Embryonic facial prominence (tissue), 1 donor: ENCODE measurements at regions not wholly inside any gene's neighbourhood (a gene's known extent, or its start where the extent isn't known, plus 50 kb on each side); places are given as distances from the start of the nearest gene placed in this dataset.

Experiments
- DNase-seq: peaks from one replicate; pipeline ENCODE4 v3.0.0-alpha.2; 2016; ENCODE audit errors: extremely low spot score

DNA sequence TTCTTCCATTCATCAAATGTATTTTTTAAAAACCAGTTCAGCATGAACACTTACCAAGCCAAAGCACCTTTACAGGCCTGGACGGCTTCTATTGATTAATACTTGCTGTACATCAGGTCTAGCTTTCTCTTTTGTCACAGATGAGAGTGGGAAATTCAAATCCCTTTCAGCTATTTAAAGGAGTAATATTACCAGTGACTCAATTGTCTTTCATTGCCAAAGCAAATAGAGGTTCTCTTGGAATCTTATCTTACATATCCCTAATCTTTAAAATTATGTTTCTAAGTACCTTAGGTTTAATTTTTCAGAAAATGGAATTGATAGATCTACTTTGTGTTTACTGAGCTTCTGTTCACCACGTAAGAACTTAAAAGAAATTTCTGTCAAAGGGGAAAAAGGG lies 922.9 kb downstream of the NSUN3 start:
- no peak for DNase-seq

DNA sequence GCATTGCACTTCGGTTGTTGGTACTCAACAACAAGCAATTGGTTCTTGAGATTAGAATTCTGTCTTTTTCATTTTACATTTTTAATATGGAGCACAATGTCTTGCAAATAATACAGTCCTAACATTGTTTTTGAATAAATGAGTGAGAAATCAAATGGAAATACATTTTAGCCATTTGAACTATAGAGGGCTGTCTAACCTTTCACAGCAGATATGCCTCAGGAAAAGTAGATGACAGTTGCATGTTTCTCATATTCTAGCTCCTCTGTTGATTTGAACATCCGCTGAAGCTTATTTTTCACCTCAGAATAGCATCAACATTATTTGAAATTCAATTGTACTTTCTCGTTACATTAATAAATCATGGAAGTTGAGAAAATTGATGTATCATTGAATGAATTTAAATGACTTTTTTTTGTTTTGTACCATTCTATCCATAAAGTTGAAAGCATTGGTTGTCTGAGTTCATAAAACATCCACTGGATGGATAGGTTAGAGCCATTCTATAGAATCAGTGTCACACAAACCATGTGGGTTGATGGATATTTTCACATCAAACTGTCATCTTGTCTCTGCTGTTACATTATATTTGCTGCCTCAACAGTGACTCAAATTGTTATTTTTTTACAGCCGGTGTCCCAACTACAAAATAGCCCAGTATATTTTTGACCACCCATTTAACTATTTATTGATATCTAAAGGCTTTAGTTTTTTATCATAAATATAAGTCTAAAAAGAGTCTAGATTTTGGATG lies 928.3 kb downstream of the NSUN3 start:
- no peak for DNase-seq

DNA sequence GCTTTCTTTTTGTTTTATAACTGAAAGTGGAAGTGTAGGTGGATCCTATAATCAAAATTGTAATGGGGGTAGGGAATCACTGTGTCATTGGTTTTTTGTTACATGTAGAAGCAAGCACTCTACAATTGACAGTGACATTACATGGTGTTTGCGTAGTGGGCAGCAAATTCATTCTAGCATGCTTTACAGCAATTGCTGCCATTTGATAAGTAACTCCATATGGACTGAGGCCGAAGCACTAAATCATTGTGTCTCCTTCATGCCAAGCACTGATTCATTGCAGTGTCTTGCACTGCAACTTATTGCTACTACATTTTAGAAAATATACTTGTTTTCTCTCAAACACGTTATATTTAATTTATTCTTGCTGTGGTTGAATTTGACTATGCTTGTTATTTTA lies 933.9 kb downstream of the NSUN3 start:
- DNase-seq, result peak; percentile 7

DNA sequence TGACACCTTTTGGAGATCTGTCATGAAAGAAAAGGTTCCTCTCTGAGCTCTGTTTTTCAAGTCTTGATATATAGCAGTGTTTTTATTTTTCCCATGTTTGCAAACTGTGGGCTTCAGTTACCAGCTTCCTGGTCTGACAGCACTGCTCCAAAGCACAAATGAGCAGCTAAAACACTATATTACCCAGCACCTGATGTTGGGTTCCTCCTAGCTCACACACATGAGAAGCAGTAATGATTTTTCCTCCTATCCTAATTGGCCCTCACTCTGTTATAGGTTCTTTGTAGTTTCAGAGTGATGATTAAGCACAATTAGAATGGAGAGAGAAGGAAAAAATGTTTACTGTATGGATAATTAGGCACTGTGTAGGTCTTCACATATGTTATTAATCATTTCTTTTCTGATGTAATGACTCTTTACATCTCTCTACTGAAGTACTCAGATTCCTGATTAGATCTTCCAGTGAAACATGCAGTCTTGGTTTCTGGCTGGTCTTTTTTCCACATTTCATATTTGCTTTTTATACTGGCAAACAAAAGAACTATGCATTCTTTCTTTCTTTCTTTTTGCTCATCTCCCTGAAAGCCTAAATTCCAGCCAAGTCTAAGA lies 939.7 kb downstream of the NSUN3 start:
- DNase-seq, result no peak

DNA sequence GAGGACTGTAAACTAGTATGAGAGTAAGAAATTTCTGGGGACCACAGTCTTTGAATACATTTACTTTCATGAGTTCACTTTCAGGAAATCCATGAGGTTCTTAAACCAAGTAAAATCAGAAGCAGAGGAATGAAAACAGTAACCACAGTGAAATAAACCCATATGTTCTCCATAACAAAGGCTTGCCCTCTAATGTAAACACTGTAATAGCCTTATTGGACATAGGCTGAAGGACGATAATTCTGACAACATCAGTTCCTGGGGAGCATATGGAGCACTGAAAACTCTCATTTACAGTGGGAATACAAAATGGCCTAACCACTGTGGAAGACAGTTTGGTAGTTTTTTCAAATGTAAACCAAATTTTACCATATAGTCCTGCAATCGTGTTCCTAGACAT lies 965.8 kb downstream of the NSUN3 start:
- DNase-seq, result no peak

DNA sequence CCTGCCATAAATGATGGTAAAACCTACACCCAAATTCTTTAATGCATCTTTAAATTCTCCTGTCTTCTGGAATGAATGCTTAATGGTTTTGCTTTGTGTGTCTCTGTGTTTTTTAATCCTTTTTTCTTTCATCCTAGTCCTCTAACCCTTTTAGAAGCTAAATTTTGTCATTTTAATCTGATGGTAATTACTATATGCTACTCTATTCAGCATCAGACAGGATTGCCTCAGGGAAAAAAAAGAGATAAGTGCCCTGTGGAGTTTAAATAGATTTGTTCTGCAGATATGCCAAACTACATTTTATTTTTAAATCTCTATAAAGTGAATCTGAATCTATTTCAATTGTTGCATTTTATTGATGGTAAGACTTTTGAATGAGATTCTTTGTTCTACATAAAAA lies 966.8 kb downstream of the NSUN3 start:
- DNase-seq, result no peak

DNA sequence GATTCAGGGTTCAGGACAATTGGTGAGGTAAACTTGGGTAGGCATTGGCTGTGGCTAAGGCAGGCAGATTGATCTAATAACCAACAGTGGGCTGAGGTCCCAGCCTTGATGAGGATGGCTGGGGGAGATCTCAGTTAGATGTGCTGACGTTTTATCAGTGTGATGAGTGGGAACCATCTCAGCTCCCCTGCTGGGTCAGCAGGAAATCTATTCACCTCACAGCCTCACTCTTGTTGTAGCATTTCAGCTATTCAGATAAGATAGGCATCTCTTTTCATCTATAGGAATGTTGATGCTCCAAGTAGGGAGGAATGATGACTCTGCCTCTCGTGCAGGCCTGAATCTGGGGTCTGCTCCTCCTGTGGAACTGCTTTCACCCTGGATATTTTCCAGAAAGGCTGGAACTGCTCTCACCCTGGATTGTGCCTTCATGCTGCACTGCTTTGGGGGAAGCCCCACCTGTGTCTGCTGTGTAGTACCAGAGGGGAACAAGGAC lies 973.7 kb downstream of the NSUN3 start:
- no peak for DNase-seq

DNA sequence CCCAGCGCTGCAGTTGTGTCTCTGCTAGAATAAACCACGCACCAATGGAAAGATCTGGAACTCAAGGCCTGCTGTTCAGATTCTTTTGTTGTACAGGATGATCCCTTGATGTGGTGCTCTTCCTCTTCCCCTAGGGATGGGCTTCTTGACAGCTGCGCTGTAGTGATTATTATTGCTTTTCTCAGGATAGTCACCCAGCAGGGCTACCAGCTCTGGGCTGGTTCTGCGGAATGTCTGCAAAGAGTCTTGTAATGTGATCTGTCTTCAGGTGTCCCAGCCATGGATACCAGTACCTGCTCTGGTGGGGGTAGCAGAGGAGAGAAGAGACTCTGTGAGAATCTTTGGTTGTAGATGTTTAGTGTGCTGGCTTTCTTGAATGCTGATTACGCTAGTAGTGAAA lies 974.2 kb downstream of the NSUN3 start:
- no peak for DNase-seq

DNA sequence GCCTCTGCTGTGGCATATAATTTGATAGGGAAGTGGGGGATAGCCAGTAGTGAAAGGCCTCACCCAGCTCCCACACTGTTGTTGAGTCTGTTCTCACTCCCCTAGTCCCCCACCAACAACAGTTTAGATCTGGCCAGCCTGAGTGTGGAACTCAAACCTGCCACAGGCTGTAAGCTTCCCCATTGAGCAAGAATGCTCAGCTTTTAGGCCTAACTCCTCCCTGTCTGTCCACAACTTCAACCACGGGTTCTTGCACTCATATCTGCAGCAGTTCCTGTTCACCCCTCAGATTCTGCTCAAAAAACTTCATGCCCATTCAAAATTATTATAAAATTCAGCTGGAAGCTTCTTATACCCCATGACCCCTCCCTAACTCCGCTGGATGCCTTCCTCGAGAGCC lies 975.1 kb downstream of the NSUN3 start:
- no peak for DNase-seq

DNA sequence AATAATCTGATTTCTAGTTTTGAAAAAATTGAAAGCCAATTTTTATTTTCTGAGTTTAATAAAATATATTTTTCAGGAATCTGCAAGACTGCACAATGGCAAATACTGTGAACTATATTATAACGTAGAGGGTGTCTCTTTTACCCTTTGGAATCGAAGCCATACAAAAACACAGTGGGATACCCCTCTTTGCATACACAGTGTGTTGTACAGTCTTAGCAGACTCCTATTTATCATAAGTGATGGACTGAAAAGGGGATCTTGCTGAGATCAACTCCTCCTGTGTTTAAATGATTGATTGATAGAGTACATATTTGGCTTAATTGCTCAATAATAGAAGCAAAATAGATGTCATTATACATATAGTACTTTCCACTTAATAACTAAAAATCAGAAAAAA lies 981.2 kb downstream of the NSUN3 start:
- DNase-seq, result no peak

DNA sequence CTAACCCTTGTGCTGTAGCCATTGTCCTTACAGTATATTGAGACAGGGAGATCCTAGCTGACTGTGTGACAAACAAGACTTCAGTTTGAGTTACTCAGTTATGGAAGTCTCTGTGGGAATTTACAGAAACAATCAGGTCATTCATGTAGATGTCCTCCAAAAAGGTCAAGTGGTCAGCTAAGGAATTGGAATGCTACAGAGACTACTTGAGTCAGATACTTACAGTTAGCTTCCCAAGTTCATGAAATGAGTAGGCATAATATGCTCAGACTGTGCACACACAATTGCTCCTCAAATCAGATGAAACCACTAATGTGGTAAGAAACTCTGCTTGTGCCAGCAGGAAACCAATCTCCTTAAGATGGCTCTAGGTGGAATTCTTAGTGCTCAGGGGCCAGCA lies 985.7 kb downstream of the NSUN3 start:
- DNase-seq, result no peak

DNA sequence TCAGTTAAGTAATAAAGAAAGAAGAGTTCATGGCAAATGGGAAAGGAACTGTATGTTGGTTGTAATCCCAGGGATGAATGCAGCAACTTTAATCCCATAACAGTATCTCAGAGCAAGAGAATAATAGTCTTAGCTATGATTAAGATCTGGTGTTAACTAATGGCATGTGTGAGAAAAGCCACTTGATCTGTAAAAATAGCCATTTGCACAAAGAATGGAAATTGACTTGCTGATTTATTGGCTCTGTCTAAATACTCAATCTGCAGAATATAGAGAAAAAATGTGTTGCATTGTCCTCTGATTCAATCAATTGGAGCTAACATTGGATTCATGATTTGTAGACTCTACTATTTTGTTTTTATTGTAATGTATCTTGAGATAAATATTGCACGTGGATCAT lies 987.0 kb downstream of the NSUN3 start:
- no peak for DNase-seq

DNA sequence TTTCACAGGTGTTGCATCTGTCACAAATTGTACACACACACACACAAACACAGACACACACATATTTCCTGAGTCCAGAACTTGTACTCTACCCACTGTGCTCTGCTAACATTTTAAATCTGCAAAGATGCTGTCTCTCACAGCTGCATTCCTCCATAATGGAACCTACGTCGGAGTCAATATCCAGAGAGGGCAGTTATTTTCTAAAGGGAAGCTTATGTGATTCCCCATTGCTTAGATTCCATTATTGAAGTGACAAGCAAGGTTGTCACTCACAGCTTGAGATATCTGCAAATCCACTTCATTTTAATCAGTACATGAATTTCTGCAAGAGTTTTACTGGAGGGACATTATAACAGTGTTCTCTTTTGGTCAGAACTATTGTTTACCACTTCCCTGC lies 992.4 kb downstream of the NSUN3 start:
- no peak for DNase-seq

DNA sequence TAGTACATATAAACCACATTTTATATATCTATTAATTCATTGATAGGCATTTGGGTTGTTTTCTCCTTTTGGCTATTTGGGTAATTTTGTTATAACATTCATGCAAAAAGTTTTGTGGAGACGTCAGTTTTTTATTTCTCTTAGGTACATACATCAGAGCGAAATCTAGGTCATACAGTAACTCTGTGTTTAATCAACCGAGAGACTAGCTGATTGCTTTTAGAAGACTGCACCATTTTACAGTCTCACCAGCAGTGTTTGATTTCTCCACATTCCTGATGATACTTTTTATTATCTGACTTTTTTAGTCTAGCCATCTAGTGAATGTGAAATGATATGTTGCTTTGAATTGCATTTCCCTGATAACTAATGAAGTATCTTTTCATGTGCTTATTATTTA lies 1019.3 kb downstream of the NSUN3 start:
- no peak for DNase-seq

DNA sequence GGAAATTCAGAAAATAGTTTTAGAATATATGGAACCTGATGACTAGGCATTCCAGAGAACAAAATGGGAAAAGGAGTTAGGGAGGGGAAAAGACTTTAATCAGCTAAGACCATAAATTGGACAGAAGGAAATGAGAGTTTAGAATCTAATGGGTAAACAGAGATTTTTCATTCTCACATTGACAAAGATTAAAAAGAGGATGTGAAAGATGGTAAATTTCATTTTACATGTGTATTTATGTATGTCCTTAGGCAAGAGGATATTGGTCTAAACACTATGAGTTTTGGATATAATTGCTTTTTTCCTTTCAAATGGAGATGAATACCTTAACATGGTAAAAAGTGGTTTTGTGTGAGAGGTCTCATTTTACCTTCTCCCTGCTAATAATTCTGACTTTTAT lies 1021.9 kb downstream of the NSUN3 start:
- DNase-seq, result no peak

DNA sequence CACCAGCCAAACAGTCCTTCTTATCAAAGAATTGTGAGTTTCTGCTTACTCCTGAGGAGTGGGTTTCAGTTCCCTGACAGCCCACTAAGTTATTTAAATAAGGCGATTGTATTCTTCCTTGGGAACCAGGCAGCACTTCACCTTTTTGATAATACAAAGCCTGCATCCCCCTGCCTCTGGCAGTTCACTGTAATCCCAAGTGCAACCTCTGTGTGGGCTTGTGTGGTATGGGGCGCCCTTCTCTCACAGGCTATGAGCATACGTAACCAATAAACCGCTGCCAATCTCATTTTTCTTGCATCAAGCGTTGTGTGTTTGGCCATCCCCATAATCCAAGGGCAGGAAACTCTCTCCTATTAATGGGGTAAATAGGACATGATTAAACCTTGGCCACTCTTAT lies 1025.6 kb downstream of the NSUN3 start:
- DNase-seq, result no peak

DNA sequence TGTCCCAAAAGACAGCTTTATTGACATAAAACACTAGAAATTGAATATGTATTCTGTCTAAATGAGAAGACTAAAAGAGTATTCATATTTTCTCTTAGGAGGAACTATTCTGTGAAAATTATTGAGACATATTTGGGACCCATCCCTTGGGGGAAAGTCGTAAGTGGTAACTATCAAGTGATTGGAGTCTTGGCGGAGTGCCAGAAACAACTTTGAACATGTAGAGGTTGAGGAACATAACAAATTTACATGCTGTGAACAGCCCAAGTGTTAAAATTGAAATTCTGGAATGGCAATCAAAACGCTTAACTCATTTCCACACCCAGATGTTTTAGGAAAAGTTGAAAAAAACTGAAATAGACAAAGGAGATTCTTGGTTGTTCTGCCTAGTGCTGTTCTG lies 1034.6 kb downstream of the NSUN3 start:
- no peak for DNase-seq

DNA sequence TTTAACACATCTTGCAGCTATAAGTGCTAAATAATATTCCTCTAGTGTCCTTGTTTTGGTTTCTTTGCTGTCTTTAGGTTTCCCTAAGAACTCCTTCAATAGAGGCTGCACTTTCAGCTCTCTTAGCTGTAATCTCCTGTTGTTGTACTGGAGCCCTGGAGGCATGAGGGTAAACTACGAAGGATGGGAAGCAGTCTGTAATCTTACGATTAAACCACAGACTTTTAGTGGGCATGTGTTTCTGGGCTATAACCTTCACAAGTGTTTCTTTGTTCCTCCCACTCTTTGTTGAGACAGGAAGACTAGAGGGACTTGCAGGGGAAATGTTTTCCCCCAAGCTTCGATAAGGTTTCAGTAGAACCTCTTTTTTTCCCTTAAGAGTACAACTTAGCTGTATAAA lies 1058.1 kb downstream of the NSUN3 start:
- DNase-seq, result no peak

DNA sequence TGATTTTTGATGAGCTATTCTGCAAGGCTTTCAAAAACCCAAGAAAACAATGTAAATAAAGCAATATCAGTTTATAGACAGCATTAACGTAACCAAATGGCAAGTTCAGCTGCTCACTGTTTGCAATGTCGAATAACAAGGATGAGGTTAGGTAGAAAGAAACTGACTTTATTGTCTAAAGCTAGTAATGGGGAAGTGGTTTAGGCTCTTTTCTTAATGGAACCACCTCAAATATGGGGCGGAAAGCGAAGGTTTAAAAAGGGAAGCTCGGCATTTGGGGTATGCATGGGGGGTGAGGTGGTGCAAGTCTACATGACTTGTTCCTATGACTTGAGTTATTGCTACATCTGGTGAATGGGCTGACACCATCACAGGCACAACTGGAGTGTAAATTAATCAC lies 1060.2 kb downstream of the NSUN3 start:
- DNase-seq, result no peak

DNA sequence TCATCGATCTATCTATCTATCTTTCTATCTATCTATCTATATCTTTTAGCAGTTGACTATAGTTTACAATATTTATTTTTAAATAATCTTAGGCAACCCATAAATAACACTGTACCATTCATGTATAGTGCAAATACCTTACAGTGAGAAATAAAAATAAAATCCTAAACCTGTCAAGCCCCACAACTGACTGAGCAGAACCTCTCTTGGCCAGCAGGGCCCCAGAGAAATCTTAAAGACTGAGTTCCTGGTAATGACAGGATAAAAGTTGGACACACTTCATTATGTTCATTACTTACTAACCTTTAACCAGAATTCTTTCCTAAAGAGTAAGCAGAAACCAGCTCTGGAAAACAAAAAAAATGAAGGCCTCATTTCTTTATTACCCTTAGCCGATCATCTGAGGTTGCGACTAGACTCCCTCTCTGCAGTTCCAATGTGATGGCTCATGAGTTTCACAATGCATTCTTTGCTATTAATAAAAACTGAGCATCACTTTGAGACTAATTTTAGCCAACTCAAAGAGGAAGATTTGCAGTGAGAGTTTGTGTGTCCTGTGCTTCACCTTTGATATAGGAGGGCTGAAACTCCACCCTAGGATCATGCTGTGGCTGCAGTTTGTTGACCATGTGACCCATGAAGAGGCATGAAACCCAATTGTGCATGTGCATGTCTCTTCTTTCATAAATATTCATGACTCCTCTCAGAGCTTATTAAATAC lies 1072.0 kb downstream of the NSUN3 start:
- DNase-seq, result no peak

DNA sequence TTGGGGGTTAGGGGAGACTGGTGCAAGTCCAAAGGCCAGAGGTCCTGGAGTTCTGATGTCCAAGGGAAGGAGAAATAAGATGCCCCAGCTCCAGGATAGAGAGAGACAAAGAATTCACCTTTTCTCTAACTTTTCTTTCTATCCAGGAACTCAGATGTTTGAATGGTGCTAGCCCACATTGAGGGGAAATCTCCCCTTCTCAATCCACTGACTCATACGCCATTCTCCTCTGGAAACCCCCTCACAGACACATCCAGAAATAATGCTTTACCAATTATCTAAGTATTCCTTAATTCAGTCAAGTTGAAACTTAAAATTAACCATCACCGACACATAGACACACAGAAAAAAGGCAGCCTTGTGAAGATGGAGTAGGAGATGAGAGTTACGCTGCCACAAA lies 1085.2 kb downstream of the NSUN3 start:
- DNase-seq, result no peak

DNA sequence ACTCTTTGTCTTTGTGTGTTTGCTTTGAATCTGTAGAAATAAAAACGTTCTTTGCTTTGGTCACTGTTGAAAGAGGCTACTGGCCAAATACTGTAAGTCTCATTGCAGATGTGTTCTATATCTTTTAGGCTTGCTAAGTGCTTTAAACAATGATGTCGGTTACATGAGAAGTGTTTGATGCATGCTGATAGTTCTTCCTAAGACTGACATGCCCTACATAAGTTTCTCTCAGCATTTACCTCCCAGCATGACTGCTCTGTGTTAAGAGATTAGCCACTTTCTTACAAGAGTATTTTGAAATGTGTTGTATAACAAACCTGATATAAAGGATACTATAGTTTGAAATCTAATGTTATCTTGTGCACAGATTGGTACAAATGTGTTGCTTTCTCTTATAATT lies 1088.7 kb downstream of the NSUN3 start:
- no peak for DNase-seq

DNA sequence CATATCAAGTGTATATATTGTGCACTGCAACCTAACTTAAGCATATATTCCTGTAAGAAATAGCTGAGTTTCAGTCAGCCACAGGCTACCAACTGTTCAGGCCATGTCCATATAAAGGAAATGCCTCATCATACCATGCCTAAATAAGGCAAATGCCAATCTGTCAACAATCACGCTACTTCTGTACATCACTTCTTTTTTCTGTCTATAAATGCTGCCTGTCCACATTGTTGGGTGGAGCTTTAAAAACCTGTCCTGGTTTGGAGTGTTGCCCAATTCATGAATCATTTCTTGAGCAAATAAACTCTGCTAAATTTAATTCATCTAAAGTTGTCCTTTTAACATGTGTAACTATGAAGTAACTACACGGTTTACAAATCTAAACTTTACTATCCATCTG lies 1091.9 kb downstream of the NSUN3 start:
- no peak for DNase-seq
